ENCODE measurements at regions not wholly inside any gene's neighbourhood (a gene's known extent, or its start where the extent isn't known, plus 50 kb on each side); places are given as distances from the start of the nearest gene placed in this dataset.
"Not testable (repeated sequence)": the region's sequence is repeated elsewhere in the genome, so short reads cannot be mapped to it uniquely, and the experiment has no call there.

- DNase-seq: no peak
Measured at GRCh38 chr11:109480251-109480650, 58.3 kb downstream of the C11orf87 start.

GRCh38 chr11:109486129-109486528, 64.1 kb downstream of the C11orf87 start:
- no peak for DNase-seq

DNA sequence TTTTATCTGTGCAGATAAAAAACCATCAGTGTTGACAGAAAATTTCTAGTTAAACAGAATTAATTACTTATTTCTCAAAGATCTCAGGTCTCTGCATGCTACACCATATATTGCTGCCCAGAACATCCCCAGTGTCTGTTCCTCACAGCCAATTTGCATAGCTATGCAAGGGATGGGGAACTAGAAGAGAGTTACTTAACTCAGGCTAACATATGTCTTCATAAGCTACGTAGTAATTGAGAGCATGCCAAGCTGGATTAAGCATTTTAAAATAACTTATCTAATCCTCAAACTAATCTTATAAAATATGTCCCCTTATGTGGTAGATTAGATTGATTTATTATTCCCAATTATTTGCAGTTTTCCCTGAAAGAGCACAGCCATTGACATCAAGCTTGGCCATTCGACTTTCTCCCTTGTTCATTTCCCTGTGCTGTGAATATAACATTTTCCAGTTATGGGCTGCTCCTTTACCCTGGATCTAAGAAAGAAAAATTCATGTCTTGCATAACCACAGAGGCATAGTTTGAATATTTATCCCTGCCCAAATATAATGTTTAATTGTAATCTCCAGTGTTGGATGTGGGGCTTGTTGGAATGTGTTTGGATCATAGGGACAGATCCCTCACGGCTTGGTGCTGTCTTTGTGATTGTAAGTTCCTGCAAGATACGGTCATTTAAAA, 69.1 kb downstream of the C11orf87 start:
- DNase-seq: no peak

DNA sequence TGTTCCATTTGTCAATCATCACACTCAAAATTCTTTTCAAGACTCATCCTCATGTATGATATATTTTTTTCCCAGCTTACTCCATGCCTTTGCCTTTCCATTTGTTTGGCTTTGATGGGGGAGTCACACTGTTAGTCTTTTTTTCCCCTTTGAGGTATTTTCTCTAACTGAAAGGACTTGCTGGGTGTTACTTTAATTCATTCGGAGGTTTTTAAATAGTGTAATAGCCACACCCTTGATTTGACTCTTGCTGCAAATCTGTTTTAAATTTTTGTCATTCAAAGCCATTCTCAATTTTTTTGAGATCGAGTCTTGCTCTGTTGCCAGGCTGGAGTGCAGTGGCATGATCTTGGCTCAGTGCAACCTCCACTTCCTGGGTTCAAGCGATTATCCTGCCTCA, 84.1 kb downstream of the C11orf87 start:
- no peak for DNase-seq

DNA sequence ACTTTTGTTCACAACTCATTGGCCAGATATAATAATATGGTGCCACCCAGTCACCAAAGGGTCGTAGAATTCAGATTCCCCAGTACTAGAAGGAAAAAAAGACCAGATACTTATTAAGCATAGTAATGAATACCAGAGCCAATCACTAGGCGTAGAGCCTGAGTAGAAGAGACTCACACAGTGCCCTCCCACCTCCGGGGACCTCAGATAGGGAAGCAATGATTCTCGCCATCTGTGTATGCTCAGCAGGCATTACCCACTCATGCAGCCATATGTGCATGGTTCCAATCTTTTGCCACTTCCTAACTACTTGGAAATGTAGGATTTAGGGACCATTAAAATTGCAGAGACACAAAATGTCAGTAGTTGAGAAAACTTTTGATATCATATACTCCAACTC, 85.3 kb downstream of the C11orf87 start:
- no peak for DNase-seq

GRCh38 chr11:109507836-109508561, 86.0 kb downstream of the C11orf87 start:
- no peak for DNase-seq

DNA sequence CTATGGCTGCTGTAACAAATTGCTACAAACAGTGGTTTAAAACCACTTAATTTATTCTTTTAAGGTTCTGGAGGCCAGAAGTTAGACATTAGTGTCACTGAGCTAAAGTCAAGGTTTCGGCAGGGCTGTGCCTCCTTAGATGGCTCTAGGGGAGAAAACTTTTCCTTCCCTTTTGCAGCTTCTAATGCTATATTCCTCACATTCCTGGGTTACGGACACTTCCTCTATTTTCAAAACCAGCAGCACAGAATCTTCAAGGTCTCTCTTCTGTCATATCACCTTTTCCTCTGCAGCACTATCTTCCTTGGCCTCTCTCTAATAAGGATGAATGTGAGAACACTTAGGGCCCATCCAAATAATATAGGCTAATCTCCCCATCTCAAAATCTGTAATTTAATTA, 87.0 kb downstream of the C11orf87 start:
- no peak for DNase-seq

DNA sequence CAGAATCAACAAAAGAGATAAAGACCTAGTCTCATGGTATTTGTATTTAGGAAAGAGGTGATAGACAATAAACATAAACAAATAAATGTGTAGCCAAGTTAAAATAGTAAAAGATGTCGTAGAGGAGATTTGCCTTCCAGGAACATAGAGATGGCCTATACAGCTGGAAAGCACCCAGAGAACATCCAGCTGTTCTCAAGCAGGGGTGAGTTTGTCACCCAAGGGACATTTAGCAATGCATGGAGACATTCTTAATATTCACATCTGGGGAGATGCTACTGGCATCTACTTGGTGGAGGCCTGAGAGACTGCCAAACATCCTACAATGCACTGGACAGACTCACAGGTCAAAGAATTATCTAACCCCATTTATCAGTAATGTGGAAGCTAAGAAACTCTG, 88.3 kb downstream of the C11orf87 start:
- DNase-seq: no peak

GRCh38 chr11:109511598-109511997, 89.6 kb downstream of the C11orf87 start:
- DNase-seq: no peak

GRCh38 chr11:109512249-109512648, 90.3 kb downstream of the C11orf87 start:
- no peak for DNase-seq

DNA sequence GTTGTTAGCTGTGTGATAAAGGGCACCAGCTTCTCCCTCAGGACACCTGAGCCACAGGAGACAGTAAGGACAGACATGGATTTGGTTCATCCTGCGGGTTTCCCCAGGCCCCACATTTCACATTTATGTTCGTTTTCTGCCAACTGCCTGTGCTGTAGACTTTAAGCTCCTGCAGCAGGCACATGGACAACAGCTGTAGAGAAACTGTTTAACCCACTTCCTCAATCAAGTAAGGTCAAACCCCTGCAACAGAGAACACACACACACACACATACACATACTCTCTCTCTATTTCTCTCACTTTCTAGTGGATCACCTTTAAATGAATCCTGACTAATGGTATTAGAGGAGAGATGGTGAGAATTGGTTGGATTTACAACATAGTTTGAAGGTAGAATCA, 90.7 kb downstream of the C11orf87 start:
- DNase-seq: no peak

DNA sequence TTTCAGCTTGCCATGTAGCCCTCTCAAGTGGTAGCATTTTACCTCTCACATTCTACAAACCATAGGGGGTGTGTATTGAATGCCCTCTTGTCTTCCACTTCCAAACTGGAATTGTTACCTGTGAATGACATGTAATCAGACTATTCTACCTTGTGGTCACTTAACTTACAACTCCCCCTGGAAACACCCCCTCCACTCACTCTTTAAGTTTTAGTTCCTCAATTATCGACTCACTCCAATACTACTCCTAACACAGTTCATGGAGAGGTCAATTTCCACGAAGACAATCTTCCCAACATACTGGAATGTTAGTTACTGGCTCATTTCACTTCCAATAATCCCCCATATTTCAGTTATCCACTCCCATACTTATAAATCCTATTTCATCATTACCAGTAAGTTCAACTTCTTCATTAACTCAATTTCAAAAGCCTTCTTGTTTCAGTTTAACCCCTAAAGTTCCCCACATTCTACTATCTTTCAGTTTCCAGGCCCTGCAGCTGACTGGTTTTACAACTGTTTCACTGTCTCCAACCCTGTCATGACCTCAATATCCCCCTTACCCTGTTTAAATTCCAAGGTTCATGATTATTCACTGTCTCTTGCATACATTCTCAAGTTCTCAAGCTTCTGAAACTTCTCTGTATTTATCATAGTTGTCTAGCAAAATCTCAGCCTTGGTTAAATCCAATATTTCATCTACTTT, 92.5 kb downstream of the C11orf87 start:
- no peak for DNase-seq

DNA sequence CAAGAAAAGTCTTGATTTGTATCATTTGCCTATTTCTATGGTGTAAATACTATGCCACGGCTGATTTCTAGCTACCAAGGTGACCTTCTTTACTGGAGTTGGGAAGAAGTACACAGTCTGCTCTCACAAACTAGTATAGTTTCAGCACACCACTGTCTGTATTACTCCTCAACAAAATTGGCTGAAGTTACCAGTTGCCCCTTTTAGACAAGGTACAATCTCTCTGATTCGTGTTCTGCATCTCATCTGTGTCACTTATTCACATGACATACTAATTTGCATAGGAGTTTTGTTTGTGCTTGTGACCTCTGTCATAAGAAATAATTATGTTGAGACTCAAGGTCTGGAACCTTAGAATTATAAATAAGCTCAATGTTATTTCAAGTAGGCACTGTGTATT, 97.3 kb downstream of the C11orf87 start:
- no peak for DNase-seq

DNA sequence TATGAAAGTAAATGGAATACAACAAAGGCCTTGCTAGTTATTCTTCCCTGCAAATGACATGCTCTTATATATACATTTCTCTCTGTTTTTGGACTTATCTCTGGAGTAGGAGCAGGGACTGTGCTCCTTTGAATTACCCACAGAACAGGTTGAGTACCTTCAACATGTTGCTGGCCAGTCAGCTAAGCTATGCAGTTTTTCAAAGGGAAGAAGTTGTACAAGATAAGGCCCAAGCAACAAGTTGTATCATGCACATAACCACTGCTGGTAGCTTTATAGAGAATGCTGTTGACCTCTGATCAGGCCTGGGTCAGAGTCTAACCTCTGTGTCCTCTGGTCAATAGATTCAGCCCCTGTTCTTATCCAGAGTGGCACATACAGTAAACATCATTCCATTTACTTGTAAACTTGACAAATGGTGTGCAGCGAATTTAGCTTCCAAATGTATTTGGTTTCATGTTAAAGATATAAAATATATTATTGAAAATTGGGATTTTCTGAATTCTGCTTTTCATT, 99.6 kb downstream of the C11orf87 start:
- no peak for DNase-seq

DNA sequence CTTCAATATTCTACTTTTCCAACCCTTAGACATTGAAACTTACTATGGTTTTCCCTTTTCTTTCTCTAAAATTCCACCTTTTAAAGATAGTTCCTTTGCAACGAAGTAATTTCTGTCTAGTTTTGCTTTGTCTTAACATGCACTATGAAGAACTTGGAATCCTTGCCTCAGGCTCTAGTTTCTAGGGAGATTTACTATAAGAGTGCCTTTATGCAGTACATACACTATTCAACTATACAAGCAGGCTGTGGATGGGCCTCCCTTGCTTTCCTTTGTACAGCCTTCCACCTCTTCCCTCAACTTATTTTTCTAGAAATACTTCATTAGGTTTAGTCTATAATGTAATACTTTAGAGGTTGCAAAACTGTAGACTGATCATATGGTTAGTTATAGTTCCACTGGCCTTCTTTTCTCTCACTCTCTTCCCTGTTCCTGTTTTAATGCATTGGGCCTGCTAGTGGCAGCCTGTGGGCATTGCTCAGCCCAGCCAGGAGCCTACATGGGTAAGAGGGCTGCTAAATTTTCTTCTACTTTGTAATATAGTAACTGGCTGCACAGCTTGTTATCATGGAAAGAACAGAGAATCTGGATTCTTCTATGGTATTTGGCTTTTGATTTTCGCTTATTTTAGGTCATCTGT, 100.2 kb downstream of the C11orf87 start:
- no peak for DNase-seq

GRCh38 chr11:109525636-109526035, 103.6 kb downstream of the C11orf87 start:
- not testable (repeated sequence) for DNase-seq

- DNase-seq: no peak
Measured at GRCh38 chr11:109526061-109526460, 104.1 kb downstream of the C11orf87 start.

GRCh38 chr11:109526931-109527330, 104.9 kb downstream of the C11orf87 start:
- no peak for DNase-seq

DNA sequence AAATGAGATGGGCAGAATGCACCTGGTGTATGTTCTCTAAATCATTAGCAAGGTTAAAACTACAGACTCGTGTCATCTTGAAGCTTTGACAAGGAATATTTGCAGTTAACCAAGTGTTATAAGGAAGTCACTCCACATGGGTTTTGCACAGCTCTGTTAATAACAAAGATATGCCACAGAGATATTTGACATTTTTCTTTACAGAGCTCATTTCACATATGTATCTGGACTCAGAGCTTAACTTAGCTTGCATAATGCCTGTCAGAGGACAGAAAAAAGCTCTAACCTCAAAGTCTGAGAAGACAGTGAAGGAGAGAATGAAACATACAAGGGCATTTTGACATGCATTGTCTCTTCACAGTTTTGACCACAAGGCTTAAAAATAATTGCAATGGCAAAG, 105.5 kb downstream of the C11orf87 start:
- no peak for DNase-seq

DNA sequence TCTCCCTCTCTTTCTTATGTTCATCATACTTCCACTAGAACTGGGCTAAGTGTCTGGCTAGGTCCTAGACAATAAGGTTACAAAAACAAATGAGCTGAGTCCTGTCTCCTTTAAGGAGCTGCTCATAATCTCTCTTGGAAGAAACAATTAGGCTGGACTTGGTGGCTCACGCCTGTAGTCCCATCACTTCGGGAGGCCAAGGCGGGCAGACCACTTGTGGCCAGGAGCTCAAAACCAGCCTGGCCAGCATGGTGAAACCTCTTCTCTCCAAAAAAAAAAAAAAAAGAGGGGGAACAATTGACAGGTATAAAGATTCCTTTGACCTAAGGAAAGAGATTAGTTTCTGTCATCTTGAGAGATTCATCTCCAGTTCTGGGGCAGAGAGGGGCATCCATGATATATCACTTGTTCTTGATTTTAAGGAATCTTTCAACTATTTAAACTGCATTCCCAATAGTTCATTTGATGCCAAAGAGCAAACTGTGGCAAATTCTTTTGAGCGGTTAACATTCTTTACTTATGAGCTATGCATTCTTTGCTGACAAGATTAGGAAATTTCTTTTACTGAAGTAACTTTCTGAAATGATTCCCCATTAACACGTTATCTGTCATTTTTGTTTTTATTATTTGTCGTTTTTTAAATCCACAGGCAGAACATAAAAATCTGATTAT, 125.5 kb downstream of the C11orf87 start:
- no peak for DNase-seq

DNA sequence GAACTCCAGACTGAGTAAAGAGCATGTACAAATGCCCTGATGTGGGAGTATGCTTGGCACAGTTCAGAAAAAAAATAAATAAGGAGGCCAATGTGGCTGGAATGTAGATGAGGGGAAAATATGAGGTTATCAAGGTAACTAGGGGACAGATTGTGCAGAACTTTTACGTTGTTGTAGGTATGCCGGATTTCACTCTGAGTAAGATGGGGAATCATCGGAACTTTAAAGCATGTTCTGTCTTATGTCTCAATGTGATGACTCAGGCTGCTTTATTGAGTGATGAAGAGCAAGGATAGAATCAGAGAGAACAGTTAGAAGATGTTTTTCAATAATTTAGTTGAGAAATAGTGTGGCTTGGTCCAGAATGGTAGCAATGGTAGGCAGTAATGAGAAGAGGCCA, 130.4 kb downstream of the C11orf87 start:
- no peak for DNase-seq

GRCh38 chr11:109553284-109553683, 131.3 kb downstream of the C11orf87 start:
- no peak for DNase-seq

GRCh38 chr11:109554951-109555350, 133.0 kb downstream of the C11orf87 start:
- DNase-seq: no peak
